GM18868 (cell line): ENCODE measurements at regions not wholly inside any gene's neighbourhood (a gene's known extent, or its start where the extent isn't known, plus 50 kb on each side); places are given as distances from the start of the nearest gene placed in this dataset.

Experiments
- ATAC-seq: cut with Tn5 transposase; IDR thresholded peaks from one replicate; pipeline ENCODE4 v1.9.1; 2021; ENCODE audit warnings: mild to moderate bottlenecking, moderate library complexity; ENCODE audit not compliant: unreplicated experiment

- no peak for ATAC-seq
Observed at GRCh38 chr2:225097035-225097434, 54.8 kb upstream of the DOCK10 start.
